HG03520 (cell line): ENCODE measurements at regions not wholly inside any gene's neighbourhood (a gene's known extent, or its start where the extent isn't known, plus 50 kb on each side); places are given as distances from the start of the nearest gene placed in this dataset.
"Not testable (repeated sequence)": the region's sequence is repeated elsewhere in the genome, so short reads cannot be mapped to it uniquely, and the experiment has no call there.

Experiments used
- ATAC-seq: cut with Tn5 transposase; IDR thresholded peaks from one replicate; pipeline ENCODE4 v1.9.1; 2021; ENCODE audit warnings: mild to moderate bottlenecking, moderate library complexity; ENCODE audit not compliant: unreplicated experiment

GRCh38 chr18:70931942-70932814, 643.3 kb downstream of the SOCS6 start:
- no peak for ATAC-seq

GRCh38 chr18:70920840-70921374, 632.1 kb downstream of the SOCS6 start:
- no peak for ATAC-seq

GRCh38 chr18:70907673-70908072, 618.8 kb downstream of the SOCS6 start:
- ATAC-seq: no peak

- ATAC-seq: no peak
Observed at GRCh38 chr18:70892381-70892780, 603.5 kb downstream of the SOCS6 start.

GRCh38 chr18:70870292-70870691, 581.4 kb downstream of the SOCS6 start:
- ATAC-seq: no peak

GRCh38 chr18:70848329-70848728, 559.5 kb downstream of the SOCS6 start:
- no peak for ATAC-seq

GRCh38 chr18:70840649-70841048, 551.8 kb downstream of the SOCS6 start:
- no peak for ATAC-seq

GRCh38 chr18:70827632-70828031, 538.8 kb downstream of the SOCS6 start:
- ATAC-seq: no peak

GRCh38 chr18:70826571-70826970, 537.7 kb downstream of the SOCS6 start:
- ATAC-seq: no peak

GRCh38 chr18:70822691-70823090, 533.8 kb downstream of the SOCS6 start:
- ATAC-seq: no peak

- no peak for ATAC-seq
Observed at GRCh38 chr18:70822117-70822516, 533.3 kb downstream of the SOCS6 start.

GRCh38 chr18:70808481-70809056, 519.7 kb downstream of the SOCS6 start:
- no peak for ATAC-seq

GRCh38 chr18:70781860-70782453, 493.1 kb downstream of the SOCS6 start:
- ATAC-seq: peak; percentile 92

GRCh38 chr18:70766254-70766653, 477.4 kb downstream of the SOCS6 start:
- not testable (repeated sequence) for ATAC-seq

- ATAC-seq: no peak
Observed at GRCh38 chr18:70762812-70763211, 474.0 kb downstream of the SOCS6 start.

- no peak for ATAC-seq
Observed at GRCh38 chr18:70758780-70759179, 469.9 kb downstream of the SOCS6 start.

GRCh38 chr18:70754486-70754885, 465.6 kb downstream of the SOCS6 start:
- ATAC-seq: no peak

- no peak for ATAC-seq
Observed at GRCh38 chr18:70732916-70733315, 444.1 kb downstream of the SOCS6 start.

GRCh38 chr18:70732188-70732587, 443.3 kb downstream of the SOCS6 start:
- no peak for ATAC-seq

GRCh38 chr18:70720607-70721006, 431.8 kb downstream of the SOCS6 start:
- no peak for ATAC-seq

GRCh38 chr18:70709720-70710119, 420.9 kb downstream of the SOCS6 start:
- no peak for ATAC-seq

GRCh38 chr18:70709144-70709543, 420.3 kb downstream of the SOCS6 start:
- ATAC-seq: no peak
